GM18909 (cell line): ENCODE measurements at regions not wholly inside any gene's neighbourhood (a gene's known extent, or its start where the extent isn't known, plus 50 kb on each side); places are given as distances from the start of the nearest gene placed in this dataset.
"Not testable (repeated sequence)": the region's sequence is repeated elsewhere in the genome, so short reads cannot be mapped to it uniquely, and the experiment has no call there.

Source experiments
- ATAC-seq: cut with Tn5 transposase; IDR thresholded peaks from one replicate; pipeline ENCODE4 v1.9.1; 2021; ENCODE audit warnings: mild to moderate bottlenecking; ENCODE audit not compliant: unreplicated experiment, poor library complexity

GRCh38 chr6:138654715-138655634 lies 118.6 kb upstream of the CCDC28A start:
- ATAC-seq: peak; percentile 99

GRCh38 chr6:138655828-138656227 lies 117.7 kb upstream of the CCDC28A start:
- ATAC-seq: no peak

- no peak for ATAC-seq
Observed at GRCh38 chr6:138656364-138657064, 117.1 kb upstream of the CCDC28A start.

- ATAC-seq: no peak
Observed at GRCh38 chr6:138657065-138657425, 116.5 kb upstream of the CCDC28A start.

GRCh38 chr6:138659998-138660397 lies 113.6 kb upstream of the CCDC28A start:
- ATAC-seq: no peak

GRCh38 chr6:138662471-138662870 lies 111.1 kb upstream of the CCDC28A start:
- no peak for ATAC-seq

GRCh38 chr6:138663892-138664291 lies 109.7 kb upstream of the CCDC28A start:
- ATAC-seq: no peak

- ATAC-seq: no peak
Observed at GRCh38 chr6:138664745-138665144, 108.8 kb upstream of the CCDC28A start.

- no peak for ATAC-seq
Observed at GRCh38 chr6:138666636-138667035, 106.9 kb upstream of the CCDC28A start.

- ATAC-seq: no peak
Observed at GRCh38 chr6:138667408-138667807, 106.2 kb upstream of the CCDC28A start.

- no peak for ATAC-seq
Observed at GRCh38 chr6:138671351-138671750, 102.2 kb upstream of the CCDC28A start.

GRCh38 chr6:138673346-138674014 lies 100.1 kb upstream of the CCDC28A start:
- no peak for ATAC-seq

- ATAC-seq: not testable (repeated sequence)
Observed at GRCh38 chr6:138674444-138674843, 99.1 kb upstream of the CCDC28A start.

GRCh38 chr6:138677538-138677937 lies 96.0 kb upstream of the CCDC28A start:
- ATAC-seq: no peak

- no peak for ATAC-seq
Observed at GRCh38 chr6:138678168-138678567, 95.4 kb upstream of the CCDC28A start.

GRCh38 chr6:138680085-138680484 lies 93.5 kb upstream of the CCDC28A start:
- ATAC-seq: no peak

GRCh38 chr6:138681627-138682026 lies 91.9 kb upstream of the CCDC28A start:
- ATAC-seq: no peak

GRCh38 chr6:138682704-138683527 lies 90.7 kb upstream of the CCDC28A start:
- ATAC-seq: no peak

GRCh38 chr6:138685257-138685656 lies 88.3 kb upstream of the CCDC28A start:
- no peak for ATAC-seq

- ATAC-seq: no peak
Observed at GRCh38 chr6:138685781-138686180, 87.8 kb upstream of the CCDC28A start.
